ENCODE measurements at regions not wholly inside any gene's neighbourhood (a gene's known extent, or its start where the extent isn't known, plus 50 kb on each side); places are given as distances from the start of the nearest gene placed in this dataset.

- no peaks in the 10 kb centered on the region for H3K9me3 ChIP-seq (ENCODE audit: control insufficient read depth, low read length)
- H3K36me3 ChIP-seq (ENCODE audit: control insufficient read depth, insufficient read depth, low read length) = no peaks in the 10 kb centered on the region
- 60 to 75% methylated on average over 1 of the region's 1 CpG for WGBS, 2 experiments (ENCODE audit: insufficient coverage in 2 of 2)
- H3K4me1 ChIP-seq (ENCODE audit: control insufficient read depth, insufficient read depth, low read length, poor library complexity, severe bottlenecking) = no peaks in the 10 kb centered on the region
- H3K27ac ChIP-seq (ENCODE audit: low read depth, low read length, severe bottlenecking) = no peak overlapping the region
- no peak overlapping the region for H3K4me3 ChIP-seq (ENCODE audit: extremely low read depth, insufficient read depth, low read length, poor library complexity, severe bottlenecking)
These were observed 185.8 kb upstream of the RAG2 start for GRCh38 chr11:36783808-36784207.

DNA sequence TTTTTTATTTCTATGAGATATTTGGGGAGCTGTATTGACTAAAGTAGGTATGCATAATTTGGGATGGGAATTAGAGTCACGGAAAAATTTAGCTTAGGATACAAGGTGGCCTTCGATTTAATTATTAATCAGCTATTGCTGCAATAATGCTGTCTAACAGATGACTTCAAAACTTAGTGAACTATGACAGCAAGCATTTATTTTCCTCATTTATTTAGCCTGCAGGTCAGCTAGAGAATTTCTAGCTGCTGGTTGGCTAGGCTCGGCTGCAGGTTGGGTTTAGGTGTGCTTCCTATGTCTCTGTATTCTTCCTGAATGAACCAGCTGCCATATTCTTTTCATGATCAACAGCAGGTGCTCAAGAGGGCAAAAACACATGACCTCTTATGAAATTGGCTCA is 181.8 kb upstream of the RAG2 start:
- H3K27ac ChIP-seq (ENCODE audit: low read depth, low read length, severe bottlenecking) = no peak overlapping the region
- no peaks in the 10 kb centered on the region for H3K9me3 ChIP-seq (ENCODE audit: control insufficient read depth, low read length)
- H3K4me3 ChIP-seq (ENCODE audit: extremely low read depth, insufficient read depth, low read length, poor library complexity, severe bottlenecking) = no peak overlapping the region
- WGBS, 2 experiments (ENCODE audit: insufficient coverage in 2 of 2) = 71 to 93% methylated on average over 2 to 3 of the region's 3 CpGs
- no peaks in the 10 kb centered on the region for H3K36me3 ChIP-seq (ENCODE audit: control insufficient read depth, insufficient read depth, low read length)
- H3K4me1 ChIP-seq (ENCODE audit: control insufficient read depth, insufficient read depth, low read length, poor library complexity, severe bottlenecking) = no peaks in the 10 kb centered on the region

- Histone ChIP-seq H3K4me3 (ENCODE audit: extremely low read depth, insufficient read depth, low read length, poor library complexity, severe bottlenecking) (no peak overlapping the region), H3K27ac (ENCODE audit: low read depth, low read length, severe bottlenecking) (no peak overlapping the region), H3K36me3 (ENCODE audit: control insufficient read depth, insufficient read depth, low read length) (no peaks in the 10 kb centered on the region), H3K9me3 (ENCODE audit: control insufficient read depth, low read length) (no peaks in the 10 kb centered on the region), H3K4me1 (ENCODE audit: control insufficient read depth, insufficient read depth, low read length, poor library complexity, severe bottlenecking) (no peaks in the 10 kb centered on the region)
- WGBS, 2 experiments (ENCODE audit: insufficient coverage in 2 of 2) = 89 to 100% methylated on average over 1 of the region's 2 CpGs
These were observed 179.3 kb upstream of the RAG2 start for GRCh38 chr11:36777311-36777710.

DNA sequence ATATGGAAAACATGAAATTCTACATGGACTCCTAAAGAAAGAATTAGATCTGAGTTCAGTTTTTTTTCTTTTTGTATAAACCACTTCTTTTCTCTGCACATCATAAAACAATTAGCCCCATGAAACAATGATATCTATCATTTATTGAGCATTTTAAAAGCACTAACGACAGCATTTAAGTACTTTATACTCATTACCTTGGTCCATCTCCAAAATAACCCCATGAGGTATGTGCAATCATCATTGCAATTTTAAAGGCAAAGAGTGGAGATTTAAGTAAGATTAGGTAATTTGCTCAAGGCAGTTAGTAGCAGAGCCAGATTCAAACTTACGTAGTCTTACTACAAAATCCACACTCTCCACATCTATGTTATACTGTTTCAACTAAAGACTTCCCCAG is 177.7 kb upstream of the RAG2 start:
- Histone ChIP-seq H3K27ac (ENCODE audit: low read depth, low read length, severe bottlenecking) (no peak overlapping the region), H3K4me1 (ENCODE audit: control insufficient read depth, insufficient read depth, low read length, poor library complexity, severe bottlenecking) (no peaks in the 10 kb centered on the region), H3K4me3 (ENCODE audit: extremely low read depth, insufficient read depth, low read length, poor library complexity, severe bottlenecking) (no peak overlapping the region), H3K9me3 (ENCODE audit: control insufficient read depth, low read length) (no peaks in the 10 kb centered on the region), H3K36me3 (ENCODE audit: control insufficient read depth, insufficient read depth, low read length) (no peaks in the 10 kb centered on the region)
- WGBS, 2 experiments (ENCODE audit: insufficient coverage in 2 of 2) = 100% methylated on average over 1 of the region's 2 CpGs; no CpG with 5 or more reads in 1 of the 2 experiments

DNA sequence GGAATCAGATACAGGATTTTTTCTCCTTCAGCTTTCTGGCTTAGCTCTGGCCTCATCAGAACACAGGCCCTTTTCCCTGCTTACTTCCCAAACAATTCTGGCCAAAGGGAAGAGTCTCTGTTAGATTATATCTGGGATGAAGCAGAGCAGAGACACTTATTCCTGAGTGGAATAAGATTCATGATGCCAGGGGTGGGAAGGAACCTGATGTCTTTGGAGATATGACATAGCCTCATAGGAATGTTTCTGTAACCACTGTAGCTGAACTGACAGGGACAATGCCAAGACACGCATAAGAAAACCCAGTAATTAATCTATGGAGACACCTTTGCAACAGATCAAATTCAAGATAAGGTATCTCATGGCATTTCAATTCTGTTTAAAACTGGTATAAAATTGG is 177.1 kb upstream of the RAG2 start:
- Histone ChIP-seq H3K9me3 (ENCODE audit: control insufficient read depth, low read length) (no peaks in the 10 kb centered on the region), H3K27ac (ENCODE audit: low read depth, low read length, severe bottlenecking) (no peak overlapping the region)
- WGBS, 2 experiments (ENCODE audit: insufficient coverage in 2 of 2) = no CpG with 5 or more reads among the region's 1 CpG

GRCh38 chr11:36774603-36775002 is 176.6 kb upstream of the RAG2 start:
- Histone ChIP-seq H3K4me3 (ENCODE audit: extremely low read depth, insufficient read depth, low read length, poor library complexity, severe bottlenecking) (no peak overlapping the region), H3K36me3 (ENCODE audit: control insufficient read depth, insufficient read depth, low read length) (no peaks in the 10 kb centered on the region), H3K27ac (ENCODE audit: low read depth, low read length, severe bottlenecking) (no peak overlapping the region), H3K4me1 (ENCODE audit: control insufficient read depth, insufficient read depth, low read length, poor library complexity, severe bottlenecking) (no peaks in the 10 kb centered on the region), H3K9me3 (ENCODE audit: control insufficient read depth, low read length) (no peaks in the 10 kb centered on the region)
- 100% methylated on average over 1 of the region's 1 CpG for WGBS, 2 experiments (ENCODE audit: insufficient coverage in 2 of 2)

More for the DNA sequence above, 177.1 kb upstream of the RAG2 start:
- H3K36me3 ChIP-seq (ENCODE audit: control insufficient read depth, insufficient read depth, low read length) = no peaks in the 10 kb centered on the region
- H3K4me1 ChIP-seq (ENCODE audit: control insufficient read depth, insufficient read depth, low read length, poor library complexity, severe bottlenecking) = no peaks in the 10 kb centered on the region
- no peak overlapping the region for H3K4me3 ChIP-seq (ENCODE audit: extremely low read depth, insufficient read depth, low read length, poor library complexity, severe bottlenecking)

- Histone ChIP-seq H3K4me3 (ENCODE audit: extremely low read depth, insufficient read depth, low read length, poor library complexity, severe bottlenecking) (no peak overlapping the region), H3K9me3 (ENCODE audit: control insufficient read depth, low read length) (no peaks in the 10 kb centered on the region), H3K36me3 (ENCODE audit: control insufficient read depth, insufficient read depth, low read length) (no peaks in the 10 kb centered on the region), H3K4me1 (ENCODE audit: control insufficient read depth, insufficient read depth, low read length, poor library complexity, severe bottlenecking) (no peaks in the 10 kb centered on the region), H3K27ac (ENCODE audit: low read depth, low read length, severe bottlenecking) (no peak overlapping the region)
- WGBS, 2 experiments (ENCODE audit: insufficient coverage in 2 of 2) = no CpG with 5 or more reads among the region's 1 CpG
These were observed 165.2 kb upstream of the RAG2 start for GRCh38 chr11:36763187-36763586.

DNA sequence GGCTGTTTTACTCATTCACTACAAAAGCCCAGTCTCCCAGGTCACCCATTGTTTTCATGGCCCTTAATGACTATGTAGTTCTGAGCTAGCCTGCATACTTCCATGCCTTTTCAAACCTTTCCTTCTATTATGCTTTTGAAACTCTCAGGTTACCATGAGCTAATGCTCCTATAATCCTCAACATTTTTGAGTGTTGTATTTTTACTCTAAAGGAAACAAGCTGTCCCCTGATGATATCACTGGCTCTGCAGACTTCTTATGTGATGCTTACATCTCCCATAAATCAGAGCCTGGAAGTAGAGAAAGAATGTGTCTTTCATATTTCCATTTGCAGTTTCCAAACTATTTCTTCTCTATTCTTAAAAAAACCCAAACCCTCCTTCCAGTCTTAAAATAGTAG is 159.0 kb upstream of the RAG2 start:
- Histone ChIP-seq H3K36me3 (ENCODE audit: control insufficient read depth, insufficient read depth, low read length) (no peaks in the 10 kb centered on the region), H3K27ac (ENCODE audit: low read depth, low read length, severe bottlenecking) (no peak overlapping the region), H3K9me3 (ENCODE audit: control insufficient read depth, low read length) (no peaks in the 10 kb centered on the region), H3K4me1 (ENCODE audit: control insufficient read depth, insufficient read depth, low read length, poor library complexity, severe bottlenecking) (no peaks in the 10 kb centered on the region), H3K4me3 (ENCODE audit: extremely low read depth, insufficient read depth, low read length, poor library complexity, severe bottlenecking) (no peak overlapping the region)

GRCh38 chr11:36753960-36754359 is 155.9 kb upstream of the RAG2 start:
- Histone ChIP-seq H3K4me1 (ENCODE audit: control insufficient read depth, insufficient read depth, low read length, poor library complexity, severe bottlenecking) (no peaks in the 10 kb centered on the region), H3K27ac (ENCODE audit: low read depth, low read length, severe bottlenecking) (no peak overlapping the region), H3K36me3 (ENCODE audit: control insufficient read depth, insufficient read depth, low read length) (no peaks in the 10 kb centered on the region), H3K9me3 (ENCODE audit: control insufficient read depth, low read length) (no peaks in the 10 kb centered on the region), H3K4me3 (ENCODE audit: extremely low read depth, insufficient read depth, low read length, poor library complexity, severe bottlenecking) (no peak overlapping the region)
- WGBS, 2 experiments (ENCODE audit: insufficient coverage in 2 of 2) = 84 to 100% methylated on average over 2 to 4 of the region's 6 CpGs

DNA sequence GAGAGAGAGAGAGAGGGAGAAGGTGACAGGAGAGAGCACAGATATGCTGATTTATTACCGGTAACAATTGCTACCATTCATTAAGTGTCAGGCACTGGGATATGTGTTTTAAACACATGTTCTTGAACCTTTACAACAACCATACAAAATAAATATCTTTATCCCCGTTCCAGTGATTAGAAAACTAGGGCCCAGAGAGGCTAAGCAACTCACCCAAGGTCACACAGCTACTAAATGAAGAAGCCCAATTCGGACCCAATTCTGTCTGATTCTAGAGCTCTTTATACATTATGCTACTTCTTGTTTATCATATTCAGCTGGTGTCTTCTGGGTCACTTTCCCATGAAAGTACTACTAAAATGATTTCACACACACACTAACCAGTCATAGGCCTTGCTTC is 154.0 kb upstream of the RAG2 start:
- WGBS, 2 experiments (ENCODE audit: insufficient coverage in 2 of 2) = 71 to 88% methylated on average over 1 to 2 of the region's 3 CpGs
- H3K27ac ChIP-seq (ENCODE audit: low read depth, low read length, severe bottlenecking) = no peak overlapping the region
- no peak overlapping the region for H3K4me3 ChIP-seq (ENCODE audit: extremely low read depth, insufficient read depth, low read length, poor library complexity, severe bottlenecking)
- H3K9me3 ChIP-seq (ENCODE audit: control insufficient read depth, low read length) = no peaks in the 10 kb centered on the region
- H3K36me3 ChIP-seq (ENCODE audit: control insufficient read depth, insufficient read depth, low read length) = no peaks in the 10 kb centered on the region
- no peaks in the 10 kb centered on the region for H3K4me1 ChIP-seq (ENCODE audit: control insufficient read depth, insufficient read depth, low read length, poor library complexity, severe bottlenecking)

DNA sequence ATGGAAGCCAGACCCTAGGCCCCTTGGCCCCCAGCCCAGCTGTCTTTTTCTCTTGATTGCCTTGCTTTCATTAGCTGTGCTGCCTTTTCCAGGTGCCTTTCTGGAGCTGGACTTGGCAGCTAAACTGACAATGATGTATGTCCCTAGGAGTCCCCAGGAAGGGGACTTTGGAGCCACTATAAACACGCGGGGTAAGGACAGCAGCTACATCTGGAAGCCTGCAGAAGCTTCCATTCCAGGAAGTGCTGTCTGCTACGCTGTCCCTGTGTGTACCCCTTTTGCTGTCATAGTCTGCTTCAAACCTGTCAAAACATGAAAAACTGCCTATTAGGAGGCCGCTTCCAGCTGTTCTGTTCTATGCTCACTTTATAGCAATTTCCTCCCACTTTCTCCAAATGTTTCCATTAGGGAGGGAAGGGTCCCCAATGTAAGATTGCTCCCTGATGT is 153.3 kb upstream of the RAG2 start:
- no peaks in the 10 kb centered on the region for H3K9me3 ChIP-seq (ENCODE audit: control insufficient read depth, low read length)
- WGBS, 2 experiments (ENCODE audit: insufficient coverage in 2 of 2) = 86 to 92% methylated on average over 3 of the region's 4 CpGs

GRCh38 chr11:36750349-36750748 is 152.3 kb upstream of the RAG2 start:
- WGBS, 2 experiments (ENCODE audit: insufficient coverage in 2 of 2) = 80% methylated on average over 1 of the region's 1 CpG
- Histone ChIP-seq H3K4me1 (ENCODE audit: control insufficient read depth, insufficient read depth, low read length, poor library complexity, severe bottlenecking) (no peaks in the 10 kb centered on the region), H3K36me3 (ENCODE audit: control insufficient read depth, insufficient read depth, low read length) (no peaks in the 10 kb centered on the region)

More for the DNA sequence above, 153.3 kb upstream of the RAG2 start:
- Histone ChIP-seq H3K4me3 (ENCODE audit: extremely low read depth, insufficient read depth, low read length, poor library complexity, severe bottlenecking) (no peak overlapping the region), H3K27ac (ENCODE audit: low read depth, low read length, severe bottlenecking) (no peak overlapping the region), H3K36me3 (ENCODE audit: control insufficient read depth, insufficient read depth, low read length) (no peaks in the 10 kb centered on the region), H3K4me1 (ENCODE audit: control insufficient read depth, insufficient read depth, low read length, poor library complexity, severe bottlenecking) (no peaks in the 10 kb centered on the region)

More at GRCh38 chr11:36750349-36750748, 152.3 kb upstream of the RAG2 start:
- Histone ChIP-seq H3K4me3 (ENCODE audit: extremely low read depth, insufficient read depth, low read length, poor library complexity, severe bottlenecking) (no peak overlapping the region), H3K9me3 (ENCODE audit: control insufficient read depth, low read length) (no peaks in the 10 kb centered on the region), H3K27ac (ENCODE audit: low read depth, low read length, severe bottlenecking) (no peak overlapping the region)
